HCT116 (cell line): ENCODE measurements at regions not wholly inside any gene's neighbourhood (a gene's known extent, or its start where the extent isn't known, plus 50 kb on each side); places are given as distances from the start of the nearest gene placed in this dataset.

Source experiments
- CEBPB ChIP-seq: IDR thresholded peaks from 2 replicates; pipeline ENCODE4 v1.6.1; 2012; ENCODE audit warnings: low read depth
- FOSL1 ChIP-seq: IDR thresholded peaks from 2 replicates; pipeline ENCODE4 v1.6.1; 2012; ENCODE audit warnings: low read depth
- POLR2A ChIP-seq: IDR thresholded peaks from 2 replicates; pipeline ENCODE4 v1.7.0; 2011; ENCODE audit warnings: borderline replicate concordance; ENCODE audit not compliant: insufficient read depth, insufficient read length; ENCODE audit errors: extremely low read depth
- POLR2AphosphoS5 ChIP-seq: IDR thresholded peaks from 2 replicates; pipeline ENCODE4 v1.6.1; 2011; ENCODE audit warnings: mild to moderate bottlenecking, low read depth, low read length, moderate library complexity
- YY1 ChIP-seq: IDR thresholded peaks from 2 replicates; pipeline ENCODE4 v1.6.1; 2011; ENCODE audit warnings: low read length, low read depth, moderate library complexity, mild to moderate bottlenecking; ENCODE audit not compliant: insufficient replicate concordance; ENCODE audit errors: extremely low read depth
- TF ChIP-seq, protein P1 (sequence below), 3 experiments: fragments of 200-600 bp in 1 of 3; sonication (generic) in 1 of 3; IDR thresholded peaks in 2 of 3; conservative IDR thresholded peaks in 1 of 3; 2 replicates each; pipeline ENCODE4 v1.5.1; 2012 to 2017; ENCODE audit warnings: low read depth in 2 of 3, low read length in 2 of 3, antibody characterized with exemption in 1 of 3, borderline replicate concordance in 1 of 3, control low read depth in 1 of 3, mild to moderate bottlenecking in 1 of 3, mixed read lengths in 1 of 3, mixed run types in 1 of 3, moderate library complexity in 1 of 3; ENCODE audit not compliant: insufficient read depth in 1 of 3
- TF ChIP-seq, protein P2 (sequence below): IDR thresholded peaks from 2 replicates; pipeline ENCODE4 v1.6.1; 2012

DNA sequence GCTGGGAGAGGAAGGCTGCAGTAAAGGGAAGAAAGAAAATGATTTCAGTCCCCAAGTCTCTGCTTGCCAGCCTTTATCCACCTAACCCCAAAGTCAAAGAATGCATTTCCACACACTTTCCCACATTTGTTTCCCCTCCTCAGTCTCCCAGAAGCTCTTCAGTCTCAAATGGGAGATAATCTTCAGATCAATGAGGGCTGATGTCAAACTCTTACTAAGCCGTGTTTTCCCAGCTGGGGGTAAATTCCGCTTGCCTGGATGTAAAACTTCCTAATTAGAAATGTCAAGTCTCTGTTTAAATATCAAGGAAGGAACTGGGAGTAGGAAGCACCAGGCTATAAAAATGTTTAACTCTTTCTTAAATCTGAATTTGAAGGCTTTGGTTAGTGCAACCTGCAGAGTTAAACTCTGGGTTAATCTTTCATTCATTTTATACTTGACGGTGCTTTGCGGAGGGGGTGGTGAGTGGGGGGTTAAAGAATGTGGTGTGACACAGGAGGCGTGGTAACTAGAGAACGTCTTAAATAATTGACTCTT is 601.4 kb upstream of the ACTRT1 start:
- TF ChIP-seq, protein P1, sequence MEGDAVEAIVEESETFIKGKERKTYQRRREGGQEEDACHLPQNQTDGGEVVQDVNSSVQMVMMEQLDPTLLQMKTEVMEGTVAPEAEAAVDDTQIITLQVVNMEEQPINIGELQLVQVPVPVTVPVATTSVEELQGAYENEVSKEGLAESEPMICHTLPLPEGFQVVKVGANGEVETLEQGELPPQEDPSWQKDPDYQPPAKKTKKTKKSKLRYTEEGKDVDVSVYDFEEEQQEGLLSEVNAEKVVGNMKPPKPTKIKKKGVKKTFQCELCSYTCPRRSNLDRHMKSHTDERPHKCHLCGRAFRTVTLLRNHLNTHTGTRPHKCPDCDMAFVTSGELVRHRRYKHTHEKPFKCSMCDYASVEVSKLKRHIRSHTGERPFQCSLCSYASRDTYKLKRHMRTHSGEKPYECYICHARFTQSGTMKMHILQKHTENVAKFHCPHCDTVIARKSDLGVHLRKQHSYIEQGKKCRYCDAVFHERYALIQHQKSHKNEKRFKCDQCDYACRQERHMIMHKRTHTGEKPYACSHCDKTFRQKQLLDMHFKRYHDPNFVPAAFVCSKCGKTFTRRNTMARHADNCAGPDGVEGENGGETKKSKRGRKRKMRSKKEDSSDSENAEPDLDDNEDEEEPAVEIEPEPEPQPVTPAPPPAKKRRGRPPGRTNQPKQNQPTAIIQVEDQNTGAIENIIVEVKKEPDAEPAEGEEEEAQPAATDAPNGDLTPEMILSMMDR (IDR thresholded peaks at IDR 0.05 in 2 of 3, conservative IDR thresholded peaks at IDR 0.05 in 1 of 3; ENCODE audit: borderline replicate concordance in 1 of 3, insufficient read depth in 1 of 3, low read depth in 2 of 3, low read length in 2 of 3), result no peak
- TF ChIP-seq, protein P2, sequence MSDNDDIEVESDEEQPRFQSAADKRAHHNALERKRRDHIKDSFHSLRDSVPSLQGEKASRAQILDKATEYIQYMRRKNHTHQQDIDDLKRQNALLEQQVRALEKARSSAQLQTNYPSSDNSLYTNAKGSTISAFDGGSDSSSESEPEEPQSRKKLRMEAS, result no peak
- no peak for TF ChIP-seq POLR2A
- no peak for TF ChIP-seq FOSL1
- TF ChIP-seq YY1, result no peak
- no peak for TF ChIP-seq POLR2AphosphoS5
- TF ChIP-seq CEBPB, result no peak
